GM12865 (cell line): ENCODE measurements at regions not wholly inside any gene's neighbourhood (a gene's known extent, or its start where the extent isn't known, plus 50 kb on each side); places are given as distances from the start of the nearest gene placed in this dataset.
"Not testable (repeated sequence)": the region's sequence is repeated elsewhere in the genome, so short reads cannot be mapped to it uniquely, and the experiment has no call there.

ENCODE experiments used
- DNase-seq: peaks from one replicate; pipeline ENCODE4 v3.0.0; 2010; ENCODE audit warnings: low read depth
- H3K4me3 ChIP-seq: 2 replicates; pipeline ENCODE4 v1.5.1; 2011; ENCODE audit warnings: mild to moderate bottlenecking, low read depth, low read length, control low read depth
- TF ChIP-seq, protein P1 (sequence below): IDR thresholded peaks from 2 replicates; pipeline ENCODE4 v1.5.1; 2011; ENCODE audit warnings: low read length, control low read depth, low read depth, inconsistent platforms; ENCODE audit not compliant: insufficient read depth; ENCODE audit errors: missing control alignments

DNA sequence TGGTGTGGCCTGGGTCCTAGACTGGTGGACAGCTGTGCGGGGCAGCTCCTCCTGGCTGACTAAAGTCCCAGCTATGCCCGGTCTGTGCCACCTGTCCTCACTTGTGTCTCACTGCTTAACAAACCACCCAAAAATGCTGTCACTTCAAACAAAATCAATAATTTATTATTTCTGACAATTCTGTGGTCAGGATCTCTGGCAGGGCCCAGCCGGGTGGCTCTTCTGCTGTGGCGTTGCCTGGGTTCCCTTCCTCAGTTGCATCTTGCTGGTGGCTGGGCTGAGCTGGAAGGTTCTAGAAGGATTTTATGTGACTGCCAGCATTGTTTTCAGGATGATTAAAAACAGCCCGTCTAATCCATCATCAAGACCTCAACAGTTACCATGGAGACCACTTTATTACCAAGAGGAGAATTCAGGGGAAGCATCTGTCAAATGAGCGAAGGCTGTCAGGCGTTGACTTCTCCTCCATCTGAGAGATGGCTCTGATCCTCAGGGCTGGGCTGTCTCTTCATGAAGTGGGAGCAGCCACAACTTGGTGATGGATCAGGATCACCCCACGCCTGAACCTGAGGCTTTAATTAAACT lies 280.6 kb upstream of the SFSWAP start:
- DNase-seq = no peak
- H3K4me3 ChIP-seq = no peak overlapping the region
- TF ChIP-seq, protein P1, sequence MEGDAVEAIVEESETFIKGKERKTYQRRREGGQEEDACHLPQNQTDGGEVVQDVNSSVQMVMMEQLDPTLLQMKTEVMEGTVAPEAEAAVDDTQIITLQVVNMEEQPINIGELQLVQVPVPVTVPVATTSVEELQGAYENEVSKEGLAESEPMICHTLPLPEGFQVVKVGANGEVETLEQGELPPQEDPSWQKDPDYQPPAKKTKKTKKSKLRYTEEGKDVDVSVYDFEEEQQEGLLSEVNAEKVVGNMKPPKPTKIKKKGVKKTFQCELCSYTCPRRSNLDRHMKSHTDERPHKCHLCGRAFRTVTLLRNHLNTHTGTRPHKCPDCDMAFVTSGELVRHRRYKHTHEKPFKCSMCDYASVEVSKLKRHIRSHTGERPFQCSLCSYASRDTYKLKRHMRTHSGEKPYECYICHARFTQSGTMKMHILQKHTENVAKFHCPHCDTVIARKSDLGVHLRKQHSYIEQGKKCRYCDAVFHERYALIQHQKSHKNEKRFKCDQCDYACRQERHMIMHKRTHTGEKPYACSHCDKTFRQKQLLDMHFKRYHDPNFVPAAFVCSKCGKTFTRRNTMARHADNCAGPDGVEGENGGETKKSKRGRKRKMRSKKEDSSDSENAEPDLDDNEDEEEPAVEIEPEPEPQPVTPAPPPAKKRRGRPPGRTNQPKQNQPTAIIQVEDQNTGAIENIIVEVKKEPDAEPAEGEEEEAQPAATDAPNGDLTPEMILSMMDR = no peak

DNA sequence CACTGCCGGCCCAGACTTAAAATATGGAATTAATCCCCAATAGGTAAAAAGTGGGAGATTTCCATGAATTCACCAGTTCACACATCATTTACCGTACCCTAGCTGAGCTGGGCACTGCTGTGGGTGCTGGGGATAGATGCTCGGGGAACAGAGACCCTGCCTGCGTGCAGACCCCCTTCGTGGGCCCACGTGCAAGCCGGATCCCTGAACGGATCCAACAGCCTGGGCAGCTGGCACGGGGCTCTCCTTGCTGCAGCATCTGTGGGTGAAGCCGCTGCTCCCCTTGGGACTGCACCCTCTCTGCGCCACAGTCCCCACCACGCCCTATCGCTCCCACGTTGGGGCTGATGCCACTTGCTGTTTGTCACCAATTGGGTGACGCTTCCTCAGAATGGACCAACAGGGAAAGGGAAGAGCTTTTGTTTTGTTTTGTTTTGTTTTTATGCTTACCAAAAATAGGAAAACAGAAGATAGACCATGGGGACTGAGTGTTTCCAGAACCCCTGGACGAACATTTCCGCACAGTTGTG lies 279.7 kb upstream of the SFSWAP start:
- not testable (repeated sequence) for H3K4me3 ChIP-seq, DNase-seq

DNA sequence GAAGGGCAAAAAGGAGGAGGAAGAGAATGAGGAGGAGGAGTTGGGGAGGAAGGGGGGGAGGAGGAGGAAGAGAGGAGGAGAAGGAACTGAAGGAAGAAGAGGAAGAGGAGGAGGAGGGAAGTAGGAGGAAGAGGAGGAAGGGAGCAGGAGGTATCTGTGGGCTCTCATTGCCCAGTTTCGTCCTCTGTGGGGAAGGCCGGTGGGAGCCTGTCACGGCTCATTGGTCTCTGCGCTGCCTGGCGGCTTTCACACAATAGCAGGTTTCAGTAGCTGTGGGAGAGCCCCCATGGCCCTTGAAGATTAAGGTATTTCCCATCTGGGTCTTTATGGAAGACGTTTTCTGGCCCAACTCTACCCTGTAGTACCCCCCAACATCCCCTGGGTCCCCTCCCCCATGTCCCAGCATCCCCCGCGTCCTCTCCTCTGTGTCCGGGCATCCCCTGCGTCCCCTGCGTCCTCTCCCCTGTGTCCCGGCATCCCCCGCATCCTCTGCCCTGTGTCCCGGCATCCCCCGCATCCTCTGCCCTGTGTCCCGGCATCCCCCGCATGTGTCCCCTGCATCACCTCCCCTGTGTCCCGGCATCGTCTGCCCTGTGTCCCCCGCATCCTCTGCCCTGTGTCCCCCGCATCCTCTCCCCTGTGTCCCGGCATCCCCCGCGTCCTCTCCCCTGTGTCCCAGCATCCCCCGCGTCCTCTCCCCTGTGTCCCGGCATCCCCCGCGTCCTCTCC lies 278.2 kb upstream of the SFSWAP start:
- DNase-seq = peak; percentile 79
- TF ChIP-seq, protein P1 = no peak
- H3K4me3 ChIP-seq = no peak overlapping the region

DNA sequence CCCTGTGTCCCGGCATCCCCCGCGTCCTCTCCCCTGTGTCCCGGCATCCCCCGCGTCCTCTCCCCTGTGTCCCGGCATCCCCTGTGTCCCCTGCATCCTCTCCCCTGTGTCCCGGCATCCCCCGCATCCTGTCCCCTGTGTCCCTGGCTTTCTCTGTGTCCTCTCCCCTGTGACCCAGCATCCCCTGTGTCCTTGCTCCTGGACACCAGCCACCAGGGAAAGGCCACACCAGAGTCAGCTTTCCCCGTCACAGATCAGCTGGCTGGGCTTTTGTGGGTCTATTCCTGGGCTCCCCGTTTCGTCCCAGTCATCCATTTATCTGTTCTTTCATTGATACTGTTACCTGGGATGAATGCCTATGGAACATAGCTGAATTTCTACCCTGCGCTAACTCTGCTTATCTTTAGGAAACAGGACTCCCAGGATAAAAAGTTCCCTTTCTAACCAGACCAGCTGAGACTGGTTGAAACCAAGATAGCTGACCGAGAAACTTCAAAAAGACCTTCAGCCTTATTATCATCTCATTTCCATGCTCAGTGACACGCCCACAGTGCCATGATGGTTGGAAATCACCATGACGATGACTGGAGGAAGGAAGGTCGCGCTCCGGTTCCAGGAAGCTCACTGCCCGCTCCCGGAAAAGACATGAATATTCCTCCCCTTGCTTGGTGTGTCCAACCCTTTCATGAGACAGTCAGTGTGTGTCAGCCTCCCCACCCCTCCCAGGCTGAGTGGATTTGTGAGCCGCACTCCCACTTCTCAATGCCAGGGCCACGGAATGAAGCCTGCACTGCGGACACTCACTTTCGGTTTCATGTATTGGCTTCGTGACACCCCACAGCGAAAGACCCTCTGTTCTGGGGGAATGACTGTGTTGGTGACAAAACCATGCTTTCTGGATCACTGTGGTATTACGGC lies 276.4 kb upstream of the SFSWAP start:
- TF ChIP-seq, protein P1 = no peak
- H3K4me3 ChIP-seq = no peak overlapping the region
- no peak for DNase-seq

DNA sequence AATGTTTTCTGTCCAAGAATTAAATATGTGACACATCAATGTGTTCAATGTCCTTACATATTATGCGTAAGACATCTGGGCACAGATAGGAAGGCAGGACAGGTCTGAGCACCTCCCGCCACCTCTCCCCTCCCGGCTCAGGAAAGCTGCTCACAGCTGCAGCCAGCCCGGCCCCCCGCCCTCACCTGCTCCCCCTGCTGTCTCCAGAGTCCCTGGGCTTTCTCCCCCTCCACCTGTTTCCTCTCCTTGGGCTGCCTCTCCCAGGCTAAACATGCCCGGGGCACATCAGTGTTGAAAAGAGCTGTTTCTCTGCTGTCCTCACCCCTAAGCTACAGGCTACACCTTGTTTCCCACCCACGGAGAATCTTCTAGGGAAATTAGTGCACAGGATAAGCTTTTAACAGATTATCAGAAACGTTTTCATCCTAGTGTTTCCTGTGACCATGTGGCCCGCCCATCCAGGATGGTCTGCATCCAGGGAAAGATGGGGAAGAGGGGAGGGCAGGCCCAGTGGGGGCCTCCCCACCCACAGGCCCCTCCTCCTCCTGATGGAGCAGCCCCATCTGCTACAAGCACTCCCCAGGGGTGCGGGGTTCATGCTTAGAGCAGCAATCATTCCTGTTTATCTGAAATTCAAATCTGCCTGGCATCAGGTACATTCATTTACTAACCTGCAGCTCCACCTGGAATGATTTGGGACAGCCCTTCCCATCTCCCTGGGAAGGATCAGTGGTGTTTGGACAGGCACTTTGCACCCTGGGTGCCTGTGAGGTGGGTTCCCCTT lies 273.8 kb upstream of the SFSWAP start:
- DNase-seq = no peak
- TF ChIP-seq, protein P1 = no peak
- no peak overlapping the region for H3K4me3 ChIP-seq

DNA sequence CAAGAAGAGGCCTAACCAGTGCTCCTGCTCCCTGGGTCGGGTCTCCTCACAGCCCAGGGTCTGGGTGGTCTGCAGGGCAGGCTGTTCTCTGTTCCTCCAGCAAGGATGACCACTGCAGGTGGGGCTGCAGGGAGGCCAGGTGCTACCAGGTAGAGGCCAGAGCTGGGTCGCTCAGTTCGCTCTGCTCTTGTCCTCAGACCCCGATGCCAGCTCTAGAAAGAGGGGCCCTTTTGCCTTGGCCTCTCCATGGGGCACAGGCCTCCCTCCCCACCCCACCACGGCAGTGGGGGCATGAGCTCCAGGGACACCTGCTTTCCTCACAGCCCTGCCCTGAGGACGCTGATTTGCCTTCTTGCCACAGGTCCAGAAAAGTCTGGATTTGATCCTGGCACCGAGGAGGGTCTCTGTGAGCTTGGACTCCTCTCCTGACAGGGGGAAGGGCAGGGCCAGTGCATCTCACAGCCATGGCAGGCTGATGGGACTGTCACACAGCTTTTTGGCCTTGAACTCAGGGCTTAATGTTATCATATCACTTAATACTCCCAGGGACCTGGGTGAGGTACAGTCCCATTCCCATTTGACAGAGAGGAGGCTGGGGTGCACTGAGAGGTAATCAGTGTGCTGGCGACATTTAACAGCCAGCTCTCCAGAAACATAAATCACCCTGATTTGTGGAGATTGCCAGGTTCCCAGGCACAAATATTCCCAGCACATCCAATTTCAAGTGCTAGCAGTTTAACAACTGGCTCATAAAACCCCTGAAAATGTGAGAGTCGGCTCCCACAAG lies 273.0 kb upstream of the SFSWAP start:
- DNase-seq = no peak
- no peak overlapping the region for H3K4me3 ChIP-seq
- TF ChIP-seq, protein P1 = no peak

DNA sequence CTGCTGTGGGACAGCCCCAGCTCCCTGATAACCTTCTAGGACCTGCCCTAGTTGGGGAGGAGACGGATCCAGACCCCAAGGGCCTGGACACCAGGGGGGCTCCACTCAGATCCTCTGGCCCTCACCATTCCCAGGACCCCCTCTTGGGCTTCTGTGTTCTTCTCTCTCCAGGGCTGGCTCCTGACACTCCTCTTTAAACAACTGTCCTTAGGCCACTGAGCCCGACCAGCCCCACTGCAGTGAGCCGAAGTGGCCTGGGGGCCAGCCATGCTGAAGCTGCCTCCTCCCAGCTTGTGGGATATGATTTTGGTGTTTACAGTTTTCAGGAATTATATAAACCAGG lies 272.4 kb upstream of the SFSWAP start:
- H3K4me3 ChIP-seq, DNase-seq: not testable (repeated sequence)
